ENCODE measurements at regions not wholly inside any gene's neighbourhood (a gene's known extent, or its start where the extent isn't known, plus 50 kb on each side); places are given as distances from the start of the nearest gene placed in this dataset.

DNA sequence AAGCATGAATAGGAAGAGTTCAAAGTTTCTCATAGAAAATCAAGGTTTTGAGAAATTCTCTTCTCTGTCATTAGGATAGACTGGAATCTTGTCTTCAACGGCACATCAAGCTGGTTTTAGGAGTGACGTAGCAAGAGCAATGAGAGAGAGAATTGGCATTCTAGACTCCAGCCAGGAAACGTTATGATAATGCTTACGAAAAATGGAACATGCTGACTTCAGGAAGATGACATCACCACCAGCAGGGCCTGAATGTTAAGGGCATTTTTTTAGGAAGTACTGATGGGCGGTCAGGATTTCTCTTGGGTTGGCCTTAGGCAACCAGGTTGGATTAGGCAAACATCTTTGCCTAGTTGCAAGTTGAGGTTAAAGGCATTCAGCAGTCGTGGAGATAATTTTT is 213.2 kb upstream of the CTBP2 start:
- no peaks in the 10 kb centered on the region for H3K4me1 ChIP-seq
- ATAC-seq (no peak), DNase-seq (no peak)
- H3K27ac ChIP-seq = no peak overlapping the region
- no peaks in the 10 kb centered on the region for H3K9me3 ChIP-seq
- 30% methylated on average over 6 of the region's 6 CpGs for WGBS (ENCODE audit: insufficient coverage, low coverage, low lambda C conversion rate, missing lambda C conversion rate)
- no peak overlapping the region for H3K4me3 ChIP-seq
- H3K36me3 ChIP-seq = no peaks in the 10 kb centered on the region
- TF ChIP-seq, protein P1, sequence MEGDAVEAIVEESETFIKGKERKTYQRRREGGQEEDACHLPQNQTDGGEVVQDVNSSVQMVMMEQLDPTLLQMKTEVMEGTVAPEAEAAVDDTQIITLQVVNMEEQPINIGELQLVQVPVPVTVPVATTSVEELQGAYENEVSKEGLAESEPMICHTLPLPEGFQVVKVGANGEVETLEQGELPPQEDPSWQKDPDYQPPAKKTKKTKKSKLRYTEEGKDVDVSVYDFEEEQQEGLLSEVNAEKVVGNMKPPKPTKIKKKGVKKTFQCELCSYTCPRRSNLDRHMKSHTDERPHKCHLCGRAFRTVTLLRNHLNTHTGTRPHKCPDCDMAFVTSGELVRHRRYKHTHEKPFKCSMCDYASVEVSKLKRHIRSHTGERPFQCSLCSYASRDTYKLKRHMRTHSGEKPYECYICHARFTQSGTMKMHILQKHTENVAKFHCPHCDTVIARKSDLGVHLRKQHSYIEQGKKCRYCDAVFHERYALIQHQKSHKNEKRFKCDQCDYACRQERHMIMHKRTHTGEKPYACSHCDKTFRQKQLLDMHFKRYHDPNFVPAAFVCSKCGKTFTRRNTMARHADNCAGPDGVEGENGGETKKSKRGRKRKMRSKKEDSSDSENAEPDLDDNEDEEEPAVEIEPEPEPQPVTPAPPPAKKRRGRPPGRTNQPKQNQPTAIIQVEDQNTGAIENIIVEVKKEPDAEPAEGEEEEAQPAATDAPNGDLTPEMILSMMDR (IDR thresholded peaks at IDR 0.05) = no peak
- no peak for TF ChIP-seq POLR2A (IDR thresholded peaks at IDR 0.05)
- intact Hi-C loops (cut with DNase I) = no loop called here
- H3K27me3 ChIP-seq = peaks cover 0 to 6% of the 10 kb centered on the region in 2 donors

GRCh38 chr10:125370578-125370977 is 210.2 kb upstream of the CTBP2 start:
- no peak for ATAC-seq
- no peak overlapping the region for H3K4me3 ChIP-seq
- no peak overlapping the region for H3K27ac ChIP-seq
- H3K9me3 ChIP-seq = no peaks in the 10 kb centered on the region
- no peak for DNase-seq
- peaks cover 0 to 6% of the 10 kb centered on the region in 2 donors for H3K27me3 ChIP-seq
- no peaks in the 10 kb centered on the region for H3K36me3 ChIP-seq
- intact Hi-C loops (cut with DNase I) = no loop called here
- H3K4me1 ChIP-seq = no peaks in the 10 kb centered on the region
- 33% methylated on average over 10 of the region's 17 CpGs for WGBS (ENCODE audit: insufficient coverage, low coverage, low lambda C conversion rate, missing lambda C conversion rate)
- no peak for TF ChIP-seq POLR2A (IDR thresholded peaks at IDR 0.05)
- TF ChIP-seq, protein P1 (IDR thresholded peaks at IDR 0.05) = no peak

DNA sequence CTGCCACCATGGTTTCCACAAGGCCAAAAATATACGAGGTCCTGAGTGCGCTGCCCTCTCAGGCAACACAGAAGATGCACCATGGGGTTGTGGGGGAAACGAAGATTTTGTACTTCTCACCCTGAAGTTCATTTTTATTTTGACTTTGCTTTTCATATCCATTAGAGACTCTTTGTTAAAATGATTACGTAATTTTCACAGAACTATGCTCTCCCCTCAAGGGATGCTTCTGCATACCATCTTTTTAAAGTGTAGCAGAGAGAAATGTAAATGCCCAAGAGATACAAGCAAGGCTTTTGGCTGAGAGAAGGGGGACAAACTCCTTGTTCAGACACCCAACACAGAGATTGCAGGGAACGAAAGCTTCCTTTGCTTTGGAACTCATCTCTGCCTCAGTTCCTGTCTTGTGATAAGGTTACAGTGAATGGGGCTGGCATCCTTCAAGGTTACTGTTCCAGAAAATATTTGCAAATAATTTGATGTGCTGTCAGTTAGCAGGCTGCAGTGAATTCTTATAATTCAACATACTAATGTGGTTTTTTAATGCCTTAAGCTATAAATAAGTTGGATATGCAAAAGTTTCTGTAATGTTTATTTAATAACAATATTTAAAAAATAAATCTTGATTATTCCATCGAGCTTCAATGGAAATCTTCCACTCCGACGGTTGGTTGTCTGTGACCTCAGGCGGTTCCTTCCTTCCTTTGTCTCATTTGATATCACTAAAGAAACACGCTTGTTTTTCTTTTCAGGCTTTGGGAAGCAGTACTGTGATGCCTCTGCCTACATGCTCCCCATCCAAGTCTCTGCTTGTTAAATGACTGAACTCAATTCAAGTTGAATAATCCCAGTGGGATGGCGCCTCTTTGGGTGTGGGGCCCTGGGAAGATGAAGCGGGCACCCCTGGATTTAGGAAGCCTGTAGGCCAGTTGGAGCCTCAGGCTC is 209.3 kb upstream of the CTBP2 start:
- no peak overlapping the region for H3K4me3 ChIP-seq
- no peak overlapping the region for H3K27ac ChIP-seq
- DNase-seq = no peak
- WGBS (ENCODE audit: insufficient coverage, low coverage, low lambda C conversion rate, missing lambda C conversion rate) = 43% methylated on average over 12 of the region's 12 CpGs
- H3K27me3 ChIP-seq = peaks cover 0 to 6% of the 10 kb centered on the region in 2 donors
- no peaks in the 10 kb centered on the region for H3K9me3 ChIP-seq
- H3K36me3 ChIP-seq = no peaks in the 10 kb centered on the region
- no peaks in the 10 kb centered on the region for H3K4me1 ChIP-seq
- TF ChIP-seq, protein P1 (IDR thresholded peaks at IDR 0.05) = no peak
- no peak for TF ChIP-seq POLR2A (IDR thresholded peaks at IDR 0.05)
- intact Hi-C loops (cut with DNase I) = no loop called here
- ATAC-seq = peak in 3 of 4 donors; percentile 23 to 71 (median 32)

- H3K36me3 ChIP-seq = no peaks in the 10 kb centered on the region
- TF ChIP-seq, protein P1 (IDR thresholded peaks at IDR 0.05) = no peak
- TF ChIP-seq POLR2A (IDR thresholded peaks at IDR 0.05) = no peak
- H3K9me3 ChIP-seq = no peaks in the 10 kb centered on the region
- ATAC-seq (no peak), DNase-seq (no peak)
- H3K27me3 ChIP-seq = peaks cover 0 to 6% of the 10 kb centered on the region in 2 donors
- intact Hi-C loops (cut with DNase I) = no loop called here
- H3K4me1 ChIP-seq = no peaks in the 10 kb centered on the region
- no peak overlapping the region for H3K4me3 ChIP-seq
- no peak overlapping the region for H3K27ac ChIP-seq
- 33% methylated on average over 1 of the region's 1 CpG for WGBS (ENCODE audit: insufficient coverage, low coverage, low lambda C conversion rate, missing lambda C conversion rate)
These were observed 207.8 kb upstream of the CTBP2 start for GRCh38 chr10:125368146-125368545.

All from right lobe of liver (tissue), 6 donors.